ENCODE measurements at regions not wholly inside any gene's neighbourhood (a gene's known extent, or its start where the extent isn't known, plus 50 kb on each side); places are given as distances from the start of the nearest gene placed in this dataset.
"Not testable (repeated sequence)": the region's sequence is repeated elsewhere in the genome, so short reads cannot be mapped to it uniquely, and the experiment has no call there.

- no peak for DNase-seq (ENCODE audit: low spot score)
Observed at GRCh38 chr15:79539401-79539800, 107.3 kb downstream of the MINAR1 start.

GRCh38 chr15:79540551-79540950 is 108.4 kb downstream of the MINAR1 start:
- DNase-seq (ENCODE audit: low spot score), result no peak

- DNase-seq (ENCODE audit: low spot score), result no peak
Observed at GRCh38 chr15:79541196-79541595, 109.1 kb downstream of the MINAR1 start.

GRCh38 chr15:79543097-79543496 is 111.0 kb downstream of the MINAR1 start:
- no peak for DNase-seq (ENCODE audit: low spot score)

- no peak for DNase-seq (ENCODE audit: low spot score)
Observed at GRCh38 chr15:79549196-79549595, 117.1 kb downstream of the MINAR1 start.

GRCh38 chr15:79560384-79560783 is 128.2 kb downstream of the MINAR1 start:
- DNase-seq (ENCODE audit: low spot score), result no peak

GRCh38 chr15:79561982-79562381 is 129.8 kb downstream of the MINAR1 start:
- no peak for DNase-seq (ENCODE audit: low spot score)

- DNase-seq (ENCODE audit: low spot score), result no peak
Observed at GRCh38 chr15:79562403-79562815, 130.3 kb downstream of the MINAR1 start.

GRCh38 chr15:79562899-79563298 is 130.8 kb downstream of the MINAR1 start:
- no peak for DNase-seq (ENCODE audit: low spot score)

- DNase-seq (ENCODE audit: low spot score), result no peak
Observed at GRCh38 chr15:79570004-79570403, 137.9 kb downstream of the MINAR1 start.

GRCh38 chr15:79572691-79573404 is 140.7 kb downstream of the MINAR1 start:
- DNase-seq (ENCODE audit: low spot score), result no peak

- not testable (repeated sequence) for DNase-seq (ENCODE audit: low spot score)
Observed at GRCh38 chr15:79574431-79575273, 142.5 kb downstream of the MINAR1 start.

GRCh38 chr15:79582650-79583049 is 150.5 kb downstream of the MINAR1 start:
- DNase-seq (ENCODE audit: low spot score), result no peak

- DNase-seq (ENCODE audit: low spot score), result no peak
Observed at GRCh38 chr15:79592126-79592525, 160.0 kb downstream of the MINAR1 start.

GRCh38 chr15:79593119-79593869 is 161.2 kb downstream of the MINAR1 start:
- DNase-seq (ENCODE audit: low spot score), result peak; percentile 10

GRCh38 chr15:79595306-79595705 is 163.2 kb downstream of the MINAR1 start:
- no peak for DNase-seq (ENCODE audit: low spot score)

- peak; percentile 82 for DNase-seq (ENCODE audit: low spot score)
Observed at GRCh38 chr15:79595995-79596622, 164.0 kb downstream of the MINAR1 start.

- DNase-seq (ENCODE audit: low spot score), result no peak
Observed at GRCh38 chr15:79598639-79599038, 166.5 kb downstream of the MINAR1 start.

- no peak for DNase-seq (ENCODE audit: low spot score)
Observed at GRCh38 chr15:79601405-79602086, 169.4 kb downstream of the MINAR1 start.

GRCh38 chr15:79602180-79602579 is 170.0 kb downstream of the MINAR1 start:
- no peak for DNase-seq (ENCODE audit: low spot score)

- DNase-seq (ENCODE audit: low spot score), result no peak
Observed at GRCh38 chr15:79602731-79603130, 170.6 kb downstream of the MINAR1 start.

All from cerebellar cortex (tissue), 1 donor.